Esophagus mucosa (tissue), 1 donor: ENCODE measurements at regions not wholly inside any gene's neighbourhood (a gene's known extent, or its start where the extent isn't known, plus 50 kb on each side); places are given as distances from the start of the nearest gene placed in this dataset.
A peak's percentile ranks its signal among the peaks of the same experiment; 100 is the strongest.

Experiments used
- ATAC-seq: fragments of 200-7000 bp; cut with Tn5 transposase; one replicate; pipeline ENCODE4 v1.9.1; 2020
- donor health status: DM: yes; HTN: yes; CAD: no.

DNA sequence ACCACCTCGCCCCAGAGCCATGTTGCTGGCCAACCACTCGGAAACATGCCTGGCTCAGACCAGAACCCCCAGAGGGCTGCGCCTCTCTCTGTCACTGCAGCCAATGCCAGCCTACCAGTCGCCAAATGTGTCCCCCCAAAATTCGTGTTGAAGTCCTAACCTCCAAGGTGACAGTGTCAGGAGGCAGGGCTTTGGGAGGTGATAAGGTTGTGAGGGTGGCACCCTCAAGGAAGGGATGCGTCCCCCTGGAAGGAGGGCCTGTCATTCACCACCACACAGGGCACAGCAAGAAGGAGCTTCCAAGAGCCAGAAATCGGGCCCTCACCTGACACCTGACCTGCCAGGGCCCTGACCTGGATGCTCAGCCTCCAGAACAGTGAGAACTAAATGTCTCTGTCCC lies 291.9 kb upstream of the SALL3 start:
- no peak for ATAC-seq

DNA sequence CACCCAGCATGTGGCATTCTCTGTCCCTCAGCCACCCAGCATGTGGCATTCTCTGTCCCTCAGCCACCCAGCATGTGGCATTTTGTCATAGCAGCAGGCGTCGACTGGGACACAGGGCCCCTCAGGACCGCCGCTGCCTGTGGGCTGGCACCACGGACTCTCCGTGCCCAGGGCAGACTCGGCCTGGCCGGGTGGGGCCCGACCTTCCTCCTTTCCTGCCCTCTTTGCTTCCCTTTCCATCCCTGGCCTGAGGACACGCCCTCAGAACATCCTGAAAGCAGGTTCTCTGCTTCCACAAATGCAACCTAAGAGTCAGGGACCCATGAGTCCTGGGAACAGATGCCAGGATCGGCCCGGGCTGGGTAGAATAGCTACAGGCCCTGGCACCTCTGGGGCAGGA lies 291.4 kb upstream of the SALL3 start:
- ATAC-seq, result no peak

DNA sequence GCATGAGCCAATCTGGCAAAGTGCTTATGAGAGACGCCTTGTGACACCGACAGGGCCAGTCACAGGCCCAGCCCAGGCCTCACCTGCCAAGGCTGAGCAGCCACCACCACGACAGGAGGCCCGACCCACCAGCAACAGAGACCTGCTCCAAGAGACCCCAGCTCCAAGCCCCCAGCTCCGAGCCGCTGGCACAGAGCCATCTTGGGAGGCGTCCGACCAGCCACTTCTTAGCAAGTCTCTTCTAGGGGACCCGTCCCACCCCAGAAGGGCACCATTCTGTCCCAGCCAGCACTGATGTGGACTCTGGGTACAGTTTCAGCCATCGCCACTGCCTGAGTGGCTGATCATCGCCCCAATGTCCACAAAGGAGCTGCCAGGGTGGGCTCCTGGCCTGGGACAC lies 290.7 kb upstream of the SALL3 start:
- peak; percentile 32 for ATAC-seq

DNA sequence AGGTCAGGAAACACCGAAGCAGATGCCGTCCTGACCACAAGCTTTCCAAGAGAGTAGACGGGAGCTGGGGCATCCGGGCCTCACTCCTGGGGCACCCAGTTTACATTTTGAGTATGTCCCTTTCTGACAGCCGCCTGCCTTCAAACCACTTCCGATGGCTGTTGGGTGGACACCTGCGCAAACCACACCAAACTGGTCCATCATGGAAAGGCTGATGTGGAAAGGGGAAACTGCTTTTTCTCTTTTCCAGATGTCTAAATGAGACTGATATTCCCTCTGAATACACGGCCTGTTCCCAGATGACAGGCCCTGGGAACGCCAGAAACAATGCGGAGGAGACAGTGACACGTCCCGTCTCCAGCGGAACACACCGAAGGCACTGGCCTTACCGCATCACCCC lies 290.0 kb upstream of the SALL3 start:
- ATAC-seq, result no peak

DNA sequence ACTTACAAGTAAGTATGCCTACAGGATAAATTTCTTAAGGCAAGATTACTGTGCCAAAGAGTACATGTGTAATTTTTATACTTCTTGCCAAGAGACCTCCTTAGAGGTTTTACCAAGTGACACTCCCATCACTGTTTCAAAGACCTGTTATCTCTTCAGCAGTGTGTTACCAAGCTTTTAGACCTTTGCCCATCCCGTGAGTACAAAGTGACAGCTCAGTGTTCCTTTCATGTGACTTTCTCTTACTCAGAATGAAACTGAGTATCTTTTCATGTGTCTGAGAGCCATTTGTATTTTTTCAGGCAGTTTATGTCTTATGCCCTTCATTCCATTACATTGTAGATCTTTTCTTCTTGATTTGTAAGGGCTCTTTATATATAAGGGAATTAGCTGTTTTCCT lies 287.5 kb upstream of the SALL3 start:
- no peak for ATAC-seq

DNA sequence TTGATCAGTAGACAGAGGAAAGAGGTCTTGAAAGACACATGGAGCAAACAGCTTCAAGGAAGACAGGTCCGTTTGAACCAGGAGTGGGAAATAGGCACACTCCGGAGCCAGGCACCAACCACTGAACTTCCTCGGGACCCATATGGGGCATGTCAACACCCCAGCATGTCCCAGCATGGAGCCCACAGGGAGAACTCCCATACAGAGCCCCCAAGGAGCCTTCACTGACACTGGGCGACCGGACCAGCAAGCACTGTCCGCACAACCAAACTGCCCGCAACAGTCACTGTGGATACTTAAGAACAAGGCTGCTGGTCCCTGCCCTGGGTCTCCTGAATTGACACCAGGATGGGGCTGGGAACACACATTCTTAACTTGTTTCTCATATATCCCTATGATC lies 286.2 kb upstream of the SALL3 start:
- no peak for ATAC-seq

DNA sequence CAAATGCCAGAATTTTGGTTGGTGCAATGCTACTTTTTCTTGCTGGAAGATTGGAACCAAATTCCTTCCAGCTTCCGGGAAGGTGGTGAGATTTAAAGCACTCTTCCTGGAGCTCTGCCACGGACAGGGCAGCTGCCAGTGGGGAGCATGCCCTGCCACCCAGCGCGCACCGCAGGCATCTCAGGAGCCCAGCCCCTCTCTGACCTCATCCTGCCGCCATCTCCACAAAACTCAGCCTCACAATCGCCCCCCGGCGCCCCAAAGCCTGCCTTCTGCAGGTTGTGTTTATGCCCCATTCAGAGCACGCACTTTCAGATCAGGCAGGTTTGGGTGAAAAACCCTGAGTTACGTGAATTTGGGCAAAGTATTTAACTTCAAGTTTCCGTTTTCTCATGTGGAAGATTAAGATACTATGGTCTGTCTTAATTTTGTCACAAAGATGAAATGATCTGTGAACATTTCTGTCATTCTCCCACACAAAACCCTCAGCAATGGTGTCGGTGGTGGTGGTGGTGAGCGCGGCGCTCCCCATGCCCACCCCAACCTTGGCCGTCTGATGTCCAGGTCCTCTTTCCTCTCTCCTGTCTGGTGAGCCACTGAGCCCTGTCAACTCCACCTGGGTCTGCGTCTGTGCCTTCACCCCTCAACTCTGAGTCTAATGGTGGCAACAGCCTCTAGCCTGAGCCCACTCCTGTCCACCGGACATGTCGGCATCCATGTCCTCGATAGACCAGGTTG lies 282.8 kb upstream of the SALL3 start:
- no peak for ATAC-seq

DNA sequence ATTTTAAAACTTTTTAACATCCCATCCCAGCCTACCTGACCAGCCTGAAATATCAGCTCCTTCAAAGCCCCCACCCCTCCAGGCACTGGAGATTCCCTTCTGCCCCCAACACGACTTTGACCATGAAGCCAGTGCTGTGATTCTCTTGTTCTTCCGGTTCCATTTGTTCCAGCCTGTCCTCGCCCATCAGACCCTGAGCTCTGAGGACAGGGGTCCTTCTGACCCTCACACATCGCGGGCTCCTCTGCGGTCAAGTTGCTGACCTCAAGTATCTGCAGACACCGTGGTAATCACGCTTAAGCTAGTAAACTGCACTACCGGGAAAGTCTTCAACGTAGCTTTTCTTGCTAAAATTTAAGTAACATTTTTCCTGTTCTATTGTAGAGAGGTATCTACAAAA lies 282.2 kb upstream of the SALL3 start:
- no peak for ATAC-seq

DNA sequence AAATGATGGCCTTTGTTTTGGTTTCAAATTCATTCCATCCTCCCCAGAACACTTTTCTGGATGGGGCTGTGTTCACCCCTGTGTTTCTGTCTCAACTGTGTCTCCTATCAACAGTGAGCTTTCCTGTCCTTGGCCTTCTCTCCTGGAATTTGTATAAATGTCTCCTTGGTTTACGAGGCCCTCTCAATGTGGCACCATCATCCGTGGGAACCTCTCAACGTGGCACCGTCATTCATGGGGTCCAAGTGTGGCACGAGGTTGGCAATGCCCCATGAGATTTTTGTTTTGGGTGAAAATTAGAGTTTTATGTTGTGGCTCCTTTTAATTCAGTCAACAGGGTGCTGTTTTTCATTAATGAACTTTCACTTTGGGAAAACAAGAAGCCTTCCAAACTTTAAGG lies 280.7 kb upstream of the SALL3 start:
- ATAC-seq, result no peak

DNA sequence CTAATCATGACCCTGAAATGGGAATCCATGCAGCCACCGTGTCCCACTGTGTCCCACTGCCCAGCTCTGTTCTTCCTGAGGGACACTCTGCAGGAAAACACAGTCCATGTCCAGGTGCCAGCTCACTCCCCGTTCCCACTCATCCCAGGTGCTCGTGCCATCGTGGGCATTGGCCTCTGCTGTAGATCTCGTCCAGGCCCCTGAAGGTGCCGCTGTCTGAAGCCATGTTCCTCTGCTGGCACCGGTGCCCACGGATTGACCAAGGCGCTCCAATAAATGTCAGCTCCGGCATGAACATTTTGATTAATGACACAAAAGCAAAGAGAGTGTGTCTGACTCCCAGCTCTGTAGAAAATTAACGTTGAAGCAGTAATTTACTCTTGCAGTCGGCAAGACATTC lies 280.1 kb upstream of the SALL3 start:
- no peak for ATAC-seq

DNA sequence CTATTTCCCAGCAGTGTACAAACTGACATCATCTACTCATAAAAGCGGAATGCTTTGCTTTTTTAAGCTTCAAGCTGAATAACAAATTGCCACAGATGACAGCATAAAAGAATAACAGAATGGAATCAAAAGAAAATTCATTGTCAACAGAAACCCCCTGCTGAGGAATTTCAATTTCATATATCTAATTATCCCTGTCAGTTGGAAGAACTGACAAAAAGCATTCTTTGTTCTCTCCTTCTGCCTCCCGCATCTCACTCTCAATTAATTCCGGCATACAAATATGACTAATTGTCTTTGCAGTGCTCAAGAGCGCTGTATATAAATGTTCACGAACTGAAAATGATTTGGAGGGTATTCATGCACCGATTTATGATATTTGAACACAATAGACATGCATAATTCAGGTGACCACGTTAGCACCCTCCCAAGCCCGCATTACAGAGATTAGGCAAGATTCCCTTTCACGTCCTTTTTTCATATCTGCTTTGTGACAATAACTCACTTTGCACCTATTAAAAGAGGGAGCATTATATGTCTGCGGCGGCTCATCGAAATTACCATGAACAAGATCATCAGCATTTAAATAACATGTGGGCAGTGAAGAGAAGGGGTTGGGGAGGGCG lies 277.7 kb upstream of the SALL3 start:
- no peak for ATAC-seq

DNA sequence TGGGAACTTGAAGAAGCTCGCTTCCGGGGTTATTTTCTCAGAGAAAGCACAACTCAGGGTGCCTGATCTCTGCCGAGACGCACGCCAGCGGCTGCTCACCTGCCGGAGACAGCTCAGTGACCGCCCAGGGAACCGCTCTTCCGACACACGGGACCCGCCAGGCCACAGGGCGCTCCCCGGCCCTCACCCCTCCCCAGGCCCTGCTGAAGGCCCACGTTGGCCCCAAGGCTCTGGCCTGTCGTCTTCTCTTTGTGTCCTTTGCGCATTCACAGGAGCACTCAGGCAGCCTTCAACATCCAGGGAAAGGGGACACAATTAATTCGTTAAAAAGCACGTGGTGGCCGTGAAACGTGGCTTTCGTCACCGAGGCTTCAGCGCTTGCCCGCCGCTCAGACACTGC lies 276.3 kb upstream of the SALL3 start:
- no peak for ATAC-seq

DNA sequence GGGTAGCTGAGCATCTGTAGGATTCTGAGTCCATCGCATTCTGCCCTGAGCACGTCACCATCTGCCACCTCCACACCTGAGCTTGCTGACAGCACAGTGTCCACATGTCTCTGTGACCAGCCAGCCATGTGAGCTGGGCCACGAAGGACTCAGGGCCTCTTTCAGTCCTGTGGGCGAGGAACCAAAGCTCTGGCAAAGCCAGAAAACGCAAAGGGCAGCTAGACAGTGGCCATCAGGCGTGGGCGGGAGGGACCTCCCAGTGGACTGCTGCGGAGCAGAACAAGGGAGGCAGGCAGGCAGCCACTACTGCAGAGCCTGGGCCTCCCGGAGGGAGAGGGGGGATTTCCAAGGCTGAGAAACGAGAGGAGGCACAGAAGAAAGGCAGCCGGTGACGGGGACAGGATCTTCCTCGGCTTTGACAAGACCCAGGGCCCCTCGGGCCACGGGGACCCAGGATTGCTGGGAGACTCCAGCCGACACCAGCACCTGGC lies 274.6 kb upstream of the SALL3 start:
- ATAC-seq, result no peak

DNA sequence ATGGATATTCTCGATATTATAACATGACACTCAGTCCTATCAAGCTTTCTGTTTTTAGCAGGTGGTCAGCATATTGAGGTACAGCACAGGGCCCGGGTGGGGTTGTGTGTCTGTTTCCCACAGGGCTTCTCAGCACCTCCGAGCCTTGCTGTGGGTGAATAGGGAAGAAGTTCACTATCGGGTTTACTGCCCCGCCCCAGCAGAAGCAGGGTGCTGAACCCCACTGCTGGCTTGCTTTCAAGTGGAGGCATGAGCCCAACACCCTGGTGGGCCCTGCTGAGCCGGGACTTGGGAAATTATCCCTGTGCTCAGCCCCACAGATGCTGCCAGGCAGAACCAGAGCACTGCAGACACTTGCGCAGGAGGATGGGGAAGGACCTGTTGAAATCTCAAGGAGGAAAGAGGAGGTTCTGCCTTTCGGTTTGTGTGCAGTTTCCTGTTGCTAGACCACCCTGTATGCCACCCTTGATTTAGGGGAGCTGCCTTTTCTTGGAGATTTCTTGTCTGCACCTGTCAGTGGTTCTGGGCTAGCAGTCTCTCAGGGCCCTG lies 270.3 kb upstream of the SALL3 start:
- ATAC-seq, result no peak

DNA sequence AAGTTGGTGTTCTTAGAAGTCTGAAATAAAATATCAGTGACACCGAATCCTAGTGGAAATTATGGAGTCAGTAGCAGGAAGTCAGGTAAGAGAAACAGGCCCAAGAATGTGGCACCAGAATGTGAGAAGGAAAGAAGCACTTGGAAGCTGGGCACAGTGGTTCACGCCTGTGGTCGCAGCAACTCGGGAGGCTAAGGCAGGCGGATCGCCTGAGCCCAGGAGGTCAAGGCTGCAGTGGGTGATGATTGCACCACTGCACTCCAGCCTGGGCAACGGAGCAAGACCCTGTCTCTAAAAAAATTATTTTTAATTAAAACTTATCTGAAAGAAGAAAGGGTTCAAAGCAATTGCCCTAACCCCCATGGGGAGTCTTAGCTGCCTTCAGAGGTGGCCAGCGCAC lies 268.3 kb upstream of the SALL3 start:
- ATAC-seq, result no peak

DNA sequence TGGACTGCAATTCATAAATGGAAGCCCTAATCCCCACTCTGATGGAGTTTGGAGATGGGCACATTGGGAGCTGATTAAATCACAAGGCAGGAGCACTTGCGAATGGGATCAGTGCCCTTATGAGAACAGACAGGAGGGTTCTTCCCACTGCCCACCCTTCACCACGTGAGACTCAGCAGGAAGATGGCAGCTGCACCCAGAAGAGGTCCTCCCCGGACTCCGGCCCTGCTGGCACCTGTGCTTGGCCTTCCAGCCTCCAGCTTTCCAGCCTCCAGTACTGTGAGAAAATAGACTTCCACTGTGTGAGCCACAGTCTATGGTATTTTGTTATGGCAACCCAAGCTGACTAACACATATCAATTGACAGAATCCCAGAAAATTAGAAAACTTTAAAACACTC lies 267.6 kb upstream of the SALL3 start:
- no peak for ATAC-seq

DNA sequence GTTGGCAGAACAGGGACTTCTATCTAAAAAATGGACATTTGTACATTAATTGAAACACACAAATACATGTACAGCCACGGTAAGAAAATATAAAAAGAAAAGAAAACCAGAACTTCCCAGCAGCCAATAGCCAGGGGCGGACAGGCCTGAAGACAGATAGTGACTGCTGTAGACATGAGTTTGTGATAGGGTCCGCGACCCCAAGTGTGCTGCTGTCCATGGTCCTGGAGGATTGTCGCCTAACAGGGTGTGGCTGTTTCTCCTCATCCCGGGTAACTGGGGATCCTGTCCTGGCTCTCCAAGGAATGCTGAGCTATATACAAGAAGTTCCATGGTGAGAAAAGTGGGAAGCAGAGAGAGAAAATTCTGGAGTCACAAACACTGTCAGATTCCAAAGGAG lies 266.5 kb upstream of the SALL3 start:
- ATAC-seq, result no peak

DNA sequence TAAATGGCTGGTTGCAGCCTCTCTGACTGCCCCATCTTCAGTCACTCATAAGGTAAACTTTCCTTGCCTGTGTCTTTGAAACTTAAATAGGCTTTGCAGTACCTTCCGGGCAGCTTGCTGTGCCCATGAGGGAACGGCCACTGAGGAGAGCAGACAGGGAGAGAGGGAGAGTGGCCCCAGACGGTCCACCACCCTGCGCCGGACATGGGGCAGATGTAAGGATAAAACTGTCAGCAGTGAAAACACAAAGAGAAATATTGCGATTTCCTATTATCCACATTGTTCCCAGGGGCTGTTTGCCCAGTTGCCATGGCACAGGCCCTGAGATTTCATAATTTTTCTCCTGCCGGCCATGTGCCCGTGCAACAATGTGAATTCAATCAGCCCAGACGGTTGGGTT lies 265.9 kb upstream of the SALL3 start:
- no peak for ATAC-seq

DNA sequence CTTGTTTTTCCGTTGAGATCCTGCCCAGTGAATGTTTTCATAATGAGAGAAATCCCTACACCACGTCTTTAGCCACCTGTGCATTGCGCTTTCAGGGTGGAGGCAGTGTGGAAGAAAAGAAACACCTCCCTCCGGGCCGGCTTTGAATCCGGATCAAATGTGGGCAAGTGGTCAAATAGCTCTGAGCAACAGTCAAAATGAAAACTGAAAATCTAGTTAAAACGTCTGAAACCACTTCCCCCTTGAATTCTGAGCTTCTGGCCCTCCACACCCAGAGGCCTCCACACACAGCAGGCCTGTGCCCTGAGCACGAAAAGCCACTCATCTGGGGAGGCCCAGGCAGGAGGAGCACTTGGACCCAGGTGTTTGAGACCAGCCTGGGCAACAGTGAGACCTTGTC lies 263.6 kb upstream of the SALL3 start:
- ATAC-seq, result no peak

DNA sequence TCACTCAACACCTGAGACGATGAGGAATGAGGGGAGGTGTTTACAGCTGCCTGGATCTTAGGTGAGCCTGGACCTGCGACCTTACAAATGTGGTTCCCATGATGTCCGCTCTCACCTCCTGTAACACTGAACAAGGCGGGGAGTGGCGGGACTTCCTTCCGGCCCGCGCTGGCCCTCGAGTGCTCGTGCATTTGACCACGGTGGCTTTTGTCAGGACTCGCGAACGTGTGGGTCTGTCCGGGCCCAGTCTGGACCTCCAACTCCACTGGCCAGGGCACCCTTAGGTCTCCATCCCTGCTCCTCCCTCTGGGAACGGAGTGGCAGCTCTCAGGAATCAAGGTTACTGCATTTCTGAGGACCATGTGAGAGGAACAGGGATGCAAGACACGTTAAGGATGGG lies 263.0 kb upstream of the SALL3 start:
- no peak for ATAC-seq

DNA sequence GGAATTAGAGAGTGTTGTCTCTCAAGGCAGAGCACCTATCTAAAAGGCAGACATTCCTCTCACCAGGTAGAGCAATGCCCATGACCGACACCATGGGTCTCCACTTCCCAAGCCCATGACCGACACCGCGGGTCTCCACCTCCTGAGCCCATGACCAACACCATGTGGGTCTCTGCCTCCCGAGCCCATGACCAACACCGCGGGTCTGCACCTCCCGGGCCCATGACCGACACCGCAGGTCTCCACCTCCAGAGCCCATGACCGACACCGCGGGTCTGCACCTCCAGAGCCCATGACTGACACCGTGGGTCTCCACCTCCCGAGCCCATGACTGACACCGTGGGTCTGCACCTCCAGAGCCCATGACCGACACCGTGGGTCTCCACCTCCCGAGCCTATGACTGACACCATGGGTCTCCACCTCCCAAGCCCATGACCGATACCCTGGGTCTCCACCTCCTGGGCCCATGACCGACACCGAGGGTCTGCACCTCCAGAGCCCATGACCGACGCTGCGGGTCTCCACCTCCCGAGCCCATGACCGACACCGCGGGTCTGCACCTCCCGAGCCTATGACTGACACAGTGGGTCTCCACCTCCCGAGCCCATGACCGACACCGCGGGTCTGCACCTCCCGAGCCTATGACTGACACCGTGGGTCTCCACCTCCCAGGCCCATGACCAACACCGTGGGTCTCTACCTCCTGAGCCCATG lies 262.4 kb upstream of the SALL3 start:
- ATAC-seq, result no peak

DNA sequence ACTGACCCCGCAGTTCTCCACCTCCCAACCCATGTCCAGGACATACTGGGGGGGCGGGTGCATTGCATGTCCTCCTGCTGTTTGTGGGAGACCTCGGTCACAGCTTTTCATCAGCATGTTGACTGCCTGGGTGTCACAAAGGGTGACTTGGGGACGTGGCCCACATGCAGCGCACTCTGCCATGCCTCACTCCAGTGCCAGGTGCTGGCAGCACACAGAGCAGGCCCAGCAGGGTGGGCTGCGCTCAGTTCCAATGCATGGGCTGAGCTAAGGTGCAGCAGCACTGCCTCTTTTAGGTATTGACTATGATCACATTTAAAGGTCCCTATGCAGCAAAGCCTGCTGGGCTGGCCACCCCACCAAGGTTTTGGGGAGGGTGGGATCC lies 261.9 kb upstream of the SALL3 start:
- ATAC-seq, result no peak

DNA sequence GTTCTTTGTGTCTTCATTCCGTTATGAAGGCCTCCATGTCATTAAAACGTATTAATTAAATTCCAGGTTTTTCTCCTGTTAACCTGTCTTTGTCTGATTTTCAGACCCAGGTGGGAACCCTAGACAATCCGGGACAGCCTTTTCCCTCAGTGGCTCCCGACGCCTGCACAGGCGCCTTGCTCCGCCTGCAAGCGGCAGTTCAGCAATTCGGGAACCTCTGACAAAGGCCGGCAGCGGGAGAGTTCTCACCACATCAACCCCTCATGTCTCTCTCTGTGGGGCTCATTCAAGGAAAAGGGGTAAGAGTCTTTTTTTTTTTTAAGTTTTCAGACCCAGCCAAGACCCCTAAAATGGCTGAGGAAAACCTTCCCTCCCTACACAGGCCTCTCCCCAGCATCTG lies 259.8 kb upstream of the SALL3 start:
- ATAC-seq, result no peak
